Liver (tissue), 8 donors: ENCODE measurements at regions not wholly inside any gene's neighbourhood (a gene's known extent, or its start where the extent isn't known, plus 50 kb on each side); places are given as distances from the start of the nearest gene placed in this dataset.

Experiments used
- DNase-seq: peaks from one replicate; pipeline ENCODE4 v3.0.0-alpha.2; 2017; ENCODE audit warnings: low spot score
- H3K27ac ChIP-seq, 2 donors: one replicate each; pipeline ENCODE4 v1.7.0; 2013; ENCODE audit warnings: inconsistent platforms in 2 of 2, low read length in 2 of 2, control low read depth in 1 of 2, low read depth in 1 of 2, mild to moderate bottlenecking in 1 of 2
- H3K27me3 ChIP-seq, 4 donors: one replicate each; pipeline versions ENCODE4 v1.6.1 to v1.7.0; 2013; ENCODE audit warnings: low read length in 3 of 4, inconsistent platforms in 1 of 4, mild to moderate bottlenecking in 1 of 4, moderate library complexity in 1 of 4; ENCODE audit not compliant: control insufficient read depth in 4 of 4, insufficient read depth in 4 of 4
- H3K36me3 ChIP-seq, 4 donors: one replicate each; pipeline versions ENCODE4 v1.6.1 to v1.7.0; 2013; ENCODE audit warnings: low read length in 3 of 4, mild to moderate bottlenecking in 3 of 4, low read depth in 1 of 4, moderate library complexity in 1 of 4; ENCODE audit not compliant: control insufficient read depth in 4 of 4, insufficient read depth in 3 of 4
- H3K4me1 ChIP-seq, 4 donors: one replicate each; pipeline versions ENCODE4 v1.6.1 to v1.7.0; 2013; ENCODE audit warnings: low read length in 3 of 4, mild to moderate bottlenecking in 3 of 4, moderate library complexity in 1 of 4; ENCODE audit not compliant: control insufficient read depth in 4 of 4, insufficient read depth in 4 of 4
- H3K4me3 ChIP-seq, 3 donors: one replicate each; pipeline versions ENCODE4 v1.6.1 to v1.7.0; 2013; ENCODE audit warnings: low read length in 3 of 3, control low read depth in 1 of 3, low read depth in 1 of 3, mild to moderate bottlenecking in 1 of 3
- H3K9ac ChIP-seq, 2 donors: one replicate each; pipeline ENCODE4 v1.7.0; 2013; ENCODE audit warnings: low read length in 2 of 2, mild to moderate bottlenecking in 2 of 2, moderate library complexity in 2 of 2, control low read depth in 1 of 2, low read depth in 1 of 2
- H3K9me3 ChIP-seq, 4 donors: one replicate each; pipeline versions ENCODE4 v1.6.1 to v1.7.0; 2013; ENCODE audit warnings: low read length in 3 of 4; ENCODE audit not compliant: control insufficient read depth in 4 of 4
- EGR1 ChIP-seq, 2 donors: IDR thresholded peaks; 2 replicates each; pipeline ENCODE4 v1.6.1; 2016 to 2018; ENCODE audit warnings: antibody characterized with exemption in 2 of 2, low read depth in 2 of 2
- FOXA1 ChIP-seq: IDR thresholded peaks from 2 replicates; pipeline ENCODE4 v1.6.1; 2016; ENCODE audit warnings: antibody characterized with exemption
- FOXA2 ChIP-seq: IDR thresholded peaks from 2 replicates; pipeline ENCODE4 v1.6.1; 2016; ENCODE audit warnings: antibody characterized with exemption
- GABPA ChIP-seq, 2 donors: IDR thresholded peaks in 1 of 2; conservative IDR thresholded peaks in 1 of 2; 2 replicates each; pipeline ENCODE4 v1.6.1; 2016; ENCODE audit warnings: antibody characterized with exemption in 2 of 2, mild to moderate bottlenecking in 1 of 2, moderate library complexity in 1 of 2
- HNF4A ChIP-seq, 2 donors: conservative IDR thresholded peaks; 2 replicates each; pipeline ENCODE4 v1.6.1; 2016; ENCODE audit warnings: antibody characterized with exemption in 2 of 2, mild to moderate bottlenecking in 2 of 2
- HNF4G ChIP-seq: IDR thresholded peaks from 2 replicates; pipeline ENCODE4 v1.6.1; 2016; ENCODE audit warnings: antibody characterized with exemption
- JUND ChIP-seq, 2 donors: IDR thresholded peaks; 2 replicates each; pipeline ENCODE4 v1.6.1; 2016; ENCODE audit warnings: antibody characterized with exemption in 2 of 2
- MAX ChIP-seq: IDR thresholded peaks from 2 replicates; pipeline ENCODE4 v1.6.1; 2016; ENCODE audit warnings: antibody characterized with exemption
- NR2F2 ChIP-seq: IDR thresholded peaks from 2 replicates; pipeline ENCODE4 v1.6.1; 2016; ENCODE audit warnings: antibody characterized with exemption
- RAD21 ChIP-seq, 2 donors: IDR thresholded peaks; 2 replicates each; pipeline ENCODE4 v1.6.1; 2016; ENCODE audit warnings: antibody characterized with exemption in 2 of 2, mild to moderate bottlenecking in 2 of 2
- REST ChIP-seq: IDR thresholded peaks from 2 replicates; pipeline ENCODE4 v1.6.1; 2016; ENCODE audit warnings: antibody characterized with exemption, mild to moderate bottlenecking
- RXRA ChIP-seq, 2 donors: IDR thresholded peaks; 2 replicates each; pipeline ENCODE4 v1.6.1; 2017 to 2018; ENCODE audit warnings: antibody characterized with exemption in 2 of 2, mild to moderate bottlenecking in 1 of 2
- SP1 ChIP-seq: IDR thresholded peaks from 2 replicates; pipeline ENCODE4 v1.6.1; 2018; ENCODE audit warnings: antibody characterized with exemption, mild to moderate bottlenecking
- TAF1 ChIP-seq: conservative IDR thresholded peaks from 2 replicates; pipeline ENCODE4 v1.6.1; 2016; ENCODE audit warnings: antibody characterized with exemption, mild to moderate bottlenecking
- YY1 ChIP-seq: IDR thresholded peaks from 2 replicates; pipeline ENCODE4 v1.6.1; 2016; ENCODE audit warnings: antibody characterized with exemption, mild to moderate bottlenecking
- ZBTB33 ChIP-seq: IDR thresholded peaks from 2 replicates; pipeline ENCODE4 v1.6.1; 2016; ENCODE audit warnings: antibody characterized with exemption
- WGBS: extraction: QIAGEN DNeasy Blood & Tissue Kit; methylation state at CpG from one replicate; pipeline ENCODE4 v1.1.7; 2013; 5-methylcytosine and 5-hydroxymethylcytosine counted together
- TF ChIP-seq, protein P1 (sequence below): IDR thresholded peaks from 2 replicates; pipeline ENCODE4 v1.6.1; 2016; ENCODE audit warnings: antibody characterized with exemption
- TF ChIP-seq, protein P2 (sequence below): fragments of 150-350 bp; IDR thresholded peaks from 2 replicates; pipeline ENCODE4 v1.5.1; 2017; ENCODE audit warnings: improper control_type of control experiment, low read depth, low read length; ENCODE audit not compliant: missing input control
- donor health status: healthy.
- donor health status: healthy.
- donor health status: healthy.
- donor health status: healthy.
- donor health status: healthy.

DNA sequence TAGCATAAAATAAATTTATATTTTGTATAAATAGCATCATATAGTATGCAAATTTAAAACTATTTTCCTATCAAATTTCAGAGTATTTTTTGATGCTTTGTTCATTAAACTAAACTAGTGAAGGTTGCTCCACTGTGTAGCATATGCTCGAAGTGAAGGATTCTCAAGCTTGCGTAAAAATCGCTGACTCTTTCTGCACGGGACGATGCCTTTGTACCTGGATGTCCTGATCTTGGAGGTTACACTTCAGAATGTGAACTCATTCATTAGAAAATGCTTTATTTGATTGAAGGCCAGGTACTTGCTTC is 305.0 kb downstream of the WDR72 start:
- Histone ChIP-seq H3K9me3 (no peaks in the 10 kb centered on the region), H3K36me3 (no peaks in the 10 kb centered on the region), H3K4me1 (peaks cover 6 to 59% (median 47%) of the 10 kb centered on the region in 4 donors), H3K9ac (no peak overlapping the region), H3K4me3 (no peak overlapping the region), H3K27me3 (no peaks in the 10 kb centered on the region), H3K27ac (peak overlapping the region; percentile 42 to 70)
- DNase-seq: no peak
- 33% methylated on average over 5 of the region's 5 CpGs for WGBS
- TF ChIP-seq SP1 (no peak), ZBTB33 (no peak), TAF1 (no peak), HNF4A (conservative IDR thresholded peaks at IDR 0.05) (no peak)
- TF ChIP-seq, protein P1, sequence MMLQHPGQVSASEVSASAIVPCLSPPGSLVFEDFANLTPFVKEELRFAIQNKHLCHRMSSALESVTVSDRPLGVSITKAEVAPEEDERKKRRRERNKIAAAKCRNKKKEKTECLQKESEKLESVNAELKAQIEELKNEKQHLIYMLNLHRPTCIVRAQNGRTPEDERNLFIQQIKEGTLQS: no peak

GRCh38 chr15:53453253-53454105 is 306.0 kb downstream of the WDR72 start:
- TF ChIP-seq, protein P1: peak; percentile 65
- TF ChIP-seq MAX (peak; percentile 91), TAF1 (peak; percentile 40), FOXA1 (peak; percentile 98), JUND (IDR thresholded peaks at IDR 0.05) (peak; percentile 94 to 97), RXRA (IDR thresholded peaks at IDR 0.05) (peak; percentile 98 to 99), NR2F2 (peak; percentile 85), RAD21 (IDR thresholded peaks at IDR 0.05) (peak; percentile 67 to 77), REST (peak; percentile 85), FOXA2 (peak; percentile 99), YY1 (peak; percentile 96), HNF4G (peak; percentile 94), GABPA (IDR thresholded peaks at IDR 0.05 in 1 of 2, conservative IDR thresholded peaks at IDR 0.05 in 1 of 2) (peak in 1 of 2 donors; percentile 21), EGR1 (IDR thresholded peaks at IDR 0.05; ENCODE audit: low read depth in 2 of 2) (peak; percentile 57 to 83), SP1 (peak; percentile 99), HNF4A (conservative IDR thresholded peaks at IDR 0.05) (peak; percentile 96 to 97), ZBTB33 (peak; percentile 94)
- TF ChIP-seq, protein P2, sequence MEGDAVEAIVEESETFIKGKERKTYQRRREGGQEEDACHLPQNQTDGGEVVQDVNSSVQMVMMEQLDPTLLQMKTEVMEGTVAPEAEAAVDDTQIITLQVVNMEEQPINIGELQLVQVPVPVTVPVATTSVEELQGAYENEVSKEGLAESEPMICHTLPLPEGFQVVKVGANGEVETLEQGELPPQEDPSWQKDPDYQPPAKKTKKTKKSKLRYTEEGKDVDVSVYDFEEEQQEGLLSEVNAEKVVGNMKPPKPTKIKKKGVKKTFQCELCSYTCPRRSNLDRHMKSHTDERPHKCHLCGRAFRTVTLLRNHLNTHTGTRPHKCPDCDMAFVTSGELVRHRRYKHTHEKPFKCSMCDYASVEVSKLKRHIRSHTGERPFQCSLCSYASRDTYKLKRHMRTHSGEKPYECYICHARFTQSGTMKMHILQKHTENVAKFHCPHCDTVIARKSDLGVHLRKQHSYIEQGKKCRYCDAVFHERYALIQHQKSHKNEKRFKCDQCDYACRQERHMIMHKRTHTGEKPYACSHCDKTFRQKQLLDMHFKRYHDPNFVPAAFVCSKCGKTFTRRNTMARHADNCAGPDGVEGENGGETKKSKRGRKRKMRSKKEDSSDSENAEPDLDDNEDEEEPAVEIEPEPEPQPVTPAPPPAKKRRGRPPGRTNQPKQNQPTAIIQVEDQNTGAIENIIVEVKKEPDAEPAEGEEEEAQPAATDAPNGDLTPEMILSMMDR: no peak
- H3K27ac ChIP-seq: peak overlapping the region; percentile 75 to 76

More at GRCh38 chr15:53453253-53454105, 306.0 kb downstream of the WDR72 start:
- WGBS: 22% methylated on average over 2 of the region's 2 CpGs
- Histone ChIP-seq H3K36me3 (no peaks in the 10 kb centered on the region), H3K9ac (no peak overlapping the region), H3K9me3 (no peaks in the 10 kb centered on the region), H3K4me3 (no peak overlapping the region), H3K4me1 (peaks cover 6 to 68% (median 54%) of the 10 kb centered on the region in 4 donors), H3K27me3 (no peaks in the 10 kb centered on the region)
- no peak for DNase-seq
